ENCODE measurements at regions not wholly inside any gene's neighbourhood (a gene's known extent, or its start where the extent isn't known, plus 50 kb on each side); places are given as distances from the start of the nearest gene placed in this dataset.

DNA sequence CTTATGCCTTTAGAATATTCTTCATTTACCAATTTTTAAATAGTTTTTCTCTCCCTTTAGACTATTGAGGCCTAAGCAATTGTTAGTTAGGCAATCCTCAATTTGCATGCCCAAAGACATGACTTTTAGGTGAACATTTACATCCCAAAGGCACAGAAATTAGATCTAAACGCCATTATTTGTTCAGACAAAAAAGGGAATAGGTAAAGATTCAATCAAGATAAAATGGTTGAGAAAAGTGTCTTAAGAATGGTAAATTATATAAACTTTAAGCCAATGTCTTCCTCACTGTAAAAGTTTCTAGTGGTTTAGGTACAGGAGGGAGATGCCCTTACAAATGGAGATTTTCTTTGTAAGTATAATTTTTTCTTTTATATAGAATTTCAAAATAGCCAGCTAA, 50.2 kb upstream of the MME start:
- no peak for DNase-seq (ENCODE audit: low read depth)

DNA sequence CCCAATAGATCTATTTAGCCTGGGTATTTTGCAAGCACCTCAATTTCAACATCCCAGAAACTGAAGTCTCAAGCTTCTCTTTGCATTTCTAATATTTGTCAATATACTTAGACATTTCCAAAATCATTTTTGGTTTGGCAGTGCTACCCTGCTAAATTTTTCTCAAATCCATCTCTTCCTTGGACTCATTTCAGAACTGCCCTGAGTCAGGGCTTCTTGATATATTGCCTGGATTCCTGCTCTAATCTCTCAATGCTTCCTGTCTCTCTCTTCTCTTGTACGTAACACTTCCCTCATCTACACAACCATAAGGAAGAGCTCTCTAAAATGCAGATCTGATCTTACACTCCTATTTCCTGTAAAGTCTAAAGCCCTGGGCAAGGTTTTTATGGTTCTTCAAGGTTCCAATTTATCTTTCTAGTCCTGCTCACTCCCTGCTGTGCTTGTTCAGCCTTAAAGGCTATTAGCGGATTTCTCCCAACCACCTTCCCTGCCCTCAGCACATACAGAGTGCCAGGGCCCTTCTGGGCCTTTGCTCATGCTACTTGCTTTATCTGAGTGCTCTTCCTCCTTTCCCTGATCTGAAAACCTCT, 53.0 kb upstream of the MME start:
- no peak for DNase-seq (ENCODE audit: low read depth)

DNA sequence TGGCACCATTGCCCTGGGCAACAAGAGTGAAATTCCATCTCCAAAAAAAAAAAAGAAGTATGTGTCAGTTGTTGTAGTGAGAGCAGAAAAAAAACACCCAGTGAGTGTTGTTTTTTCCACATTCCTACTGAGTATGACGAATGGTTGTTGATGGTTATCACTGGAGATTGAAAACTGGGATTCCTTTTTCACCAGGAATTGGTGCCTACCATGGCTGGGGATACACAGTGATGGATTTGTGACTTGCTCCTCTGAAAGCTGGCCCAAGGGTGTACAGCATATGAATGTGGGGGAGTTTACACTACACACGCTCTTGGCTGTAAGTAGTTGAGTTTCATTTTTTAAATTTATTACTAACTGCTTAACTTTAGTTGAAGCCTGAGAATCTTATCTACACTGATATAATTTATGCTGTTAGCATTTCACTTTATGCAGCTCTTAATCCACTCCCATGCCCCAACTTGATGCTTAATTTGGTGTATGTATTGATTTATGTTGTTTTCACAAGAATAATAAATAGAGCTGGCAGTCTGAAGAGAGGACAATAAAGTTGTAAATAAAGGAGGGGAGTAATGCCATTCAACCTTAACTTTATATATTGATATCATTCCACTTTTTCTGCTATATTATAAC, 56.0 kb upstream of the MME start:
- peak; percentile 71 for DNase-seq (ENCODE audit: low read depth)

DNA sequence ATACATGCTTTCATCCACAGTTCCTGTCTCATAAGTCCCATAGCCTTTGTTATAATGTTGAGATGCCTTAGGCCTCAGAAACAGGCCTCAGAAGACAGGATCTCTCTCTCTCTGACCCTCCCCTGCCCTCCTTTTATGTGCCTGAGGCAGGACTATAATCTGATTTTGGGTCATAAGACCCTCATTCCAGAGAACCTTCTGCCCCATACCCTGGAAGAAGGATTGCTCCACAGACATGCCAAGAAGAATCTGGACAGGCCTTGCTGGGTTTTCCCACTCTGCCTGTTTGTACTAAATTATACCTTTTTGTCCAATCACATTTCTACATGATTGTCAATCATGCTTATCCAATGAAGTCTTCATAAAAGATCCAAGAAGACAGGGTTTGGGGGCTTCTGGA, 57.2 kb upstream of the MME start:
- DNase-seq (ENCODE audit: low read depth): no peak

DNA sequence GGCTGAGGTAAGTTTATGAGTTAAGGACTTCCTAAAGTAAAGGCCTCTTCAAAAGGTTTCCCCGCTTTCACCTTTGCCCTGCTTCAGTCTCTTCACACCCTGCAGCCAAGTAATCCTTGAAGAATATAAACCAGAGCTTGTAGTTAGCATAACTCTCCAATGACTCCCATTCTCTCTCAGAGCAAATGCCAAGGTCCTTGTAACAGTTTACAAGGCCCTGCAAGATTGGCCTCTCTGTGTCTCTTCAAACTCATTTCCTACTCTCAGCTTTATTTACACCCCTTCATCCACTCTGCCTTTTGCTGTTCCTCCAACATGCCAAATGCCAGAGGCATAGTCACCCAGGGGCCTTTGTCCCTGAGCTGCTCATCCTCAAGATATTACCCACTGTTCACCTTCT, 60.5 kb upstream of the MME start:
- no peak for DNase-seq (ENCODE audit: low read depth)

DNA sequence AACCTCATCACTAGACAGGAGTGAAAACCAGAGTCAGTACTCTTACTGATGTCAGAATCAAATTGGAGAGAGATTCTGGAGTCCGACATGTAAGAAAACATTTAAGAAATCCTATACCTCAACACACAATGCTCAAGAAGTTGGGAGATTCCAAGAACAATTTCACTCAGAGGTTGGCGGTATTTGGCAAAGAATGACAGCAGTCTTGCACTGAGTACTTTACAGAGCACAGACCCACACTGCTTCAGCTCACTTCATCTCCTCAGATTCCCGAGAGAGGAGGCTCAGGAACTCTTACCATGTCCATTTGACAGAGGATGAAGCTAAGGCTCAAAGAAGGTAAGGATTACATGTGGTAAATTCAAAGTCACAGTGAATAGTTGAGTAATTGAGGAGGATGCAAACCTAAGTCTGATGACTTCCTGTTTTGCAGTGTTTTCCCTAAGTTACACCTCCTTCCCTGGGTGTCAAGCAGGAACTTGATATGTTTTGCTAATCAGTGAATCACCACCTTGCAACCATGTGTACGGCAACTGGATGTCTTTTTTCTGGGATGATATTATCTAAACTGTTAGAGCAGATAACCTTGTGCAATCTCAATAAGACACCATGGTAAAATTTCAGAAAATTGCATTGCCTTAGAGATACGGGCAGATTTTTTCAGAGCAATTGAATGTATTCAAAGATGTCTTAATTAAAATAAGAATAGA, 61.3 kb upstream of the MME start:
- DNase-seq (ENCODE audit: low read depth): no peak

DNA sequence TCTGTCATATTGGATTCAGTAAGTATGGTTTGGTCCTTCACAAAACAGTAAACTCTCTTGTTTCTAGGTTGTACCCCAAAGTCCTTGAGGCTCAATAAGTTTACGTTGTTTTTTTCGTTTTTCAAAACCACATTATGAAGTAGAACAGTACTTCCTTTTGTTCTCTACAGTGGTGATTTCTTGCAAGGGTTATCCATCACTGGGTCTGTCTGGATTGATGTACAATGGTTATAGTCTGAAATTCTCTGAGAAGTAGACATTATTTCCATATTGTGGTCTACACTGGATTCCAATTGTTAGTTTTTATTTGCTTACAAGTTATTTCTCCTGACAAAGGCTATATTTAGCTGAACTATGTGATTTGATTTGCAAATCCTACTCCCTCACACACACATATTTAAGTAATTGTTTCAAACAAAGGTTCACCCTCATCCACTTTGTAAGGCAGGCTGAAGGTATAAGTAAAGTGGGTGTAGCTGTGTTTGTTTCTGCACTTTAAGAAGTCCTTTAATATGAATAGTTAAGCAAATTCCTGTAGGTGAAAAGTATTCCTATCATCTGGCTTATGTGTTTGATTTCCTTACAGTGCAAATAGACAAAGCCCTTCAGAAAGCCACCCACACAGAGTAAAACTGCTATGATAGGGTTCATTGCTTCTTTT, 64.2 kb upstream of the MME start:
- DNase-seq (ENCODE audit: low read depth): no peak

DNA sequence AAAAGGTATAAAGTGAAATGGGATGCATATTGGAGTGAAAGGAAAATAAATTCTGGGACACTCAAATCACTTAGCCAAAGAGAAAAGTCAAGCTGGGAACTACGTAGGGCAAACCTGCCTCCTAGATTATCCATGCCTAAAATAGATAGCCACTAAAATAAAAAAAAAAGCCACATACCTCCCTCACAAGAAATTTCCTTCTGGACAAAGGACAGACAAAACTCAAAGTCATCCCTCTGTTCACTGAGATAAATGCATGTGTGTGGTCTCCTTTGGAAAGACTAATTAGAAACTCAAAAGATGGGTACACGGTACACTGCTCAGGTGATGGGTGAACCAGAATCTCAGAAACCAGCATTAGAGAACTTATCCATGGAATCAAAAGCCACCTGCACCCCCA, 65.2 kb upstream of the MME start:
- no peak for DNase-seq (ENCODE audit: low read depth)

DNA sequence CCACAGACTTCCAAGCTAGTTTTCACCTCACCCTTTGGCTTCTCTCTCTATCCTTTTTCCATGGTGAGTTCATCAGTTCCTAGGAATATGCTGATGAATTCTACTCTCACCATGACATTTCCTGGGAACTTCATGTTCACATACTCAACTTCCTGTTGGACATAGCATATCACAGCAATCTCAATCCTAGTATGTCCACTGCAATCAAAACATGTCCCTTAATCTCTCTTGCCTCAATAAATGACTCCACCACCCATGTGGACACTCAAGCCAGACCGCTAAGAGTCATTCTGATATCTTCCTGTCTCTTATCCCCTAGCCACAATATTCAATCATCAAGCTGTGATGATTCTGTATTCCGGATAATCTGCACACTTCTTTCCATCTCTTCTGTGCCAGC, 66.7 kb upstream of the MME start:
- no peak for DNase-seq (ENCODE audit: low read depth)

DNA sequence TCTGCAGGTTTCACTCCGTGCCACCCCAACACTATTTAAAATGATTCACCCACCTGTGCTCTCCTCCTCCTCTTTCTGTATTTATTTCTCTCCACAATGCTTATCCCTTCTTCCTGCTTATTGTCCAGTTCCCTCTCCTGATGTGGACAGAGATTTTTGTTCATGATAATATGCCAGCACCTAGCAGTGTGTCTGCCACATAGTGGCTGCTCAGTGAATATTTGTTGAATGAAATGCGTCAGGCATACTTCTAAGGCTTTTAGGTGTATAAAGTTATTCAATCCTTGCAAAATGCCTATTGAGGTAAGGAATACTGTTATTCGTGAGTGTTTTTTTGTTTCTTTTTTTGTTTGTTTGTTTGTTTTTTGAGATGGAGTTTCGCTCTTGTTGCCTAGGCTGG, 67.5 kb upstream of the MME start:
- DNase-seq (ENCODE audit: low read depth): no peak

DNA sequence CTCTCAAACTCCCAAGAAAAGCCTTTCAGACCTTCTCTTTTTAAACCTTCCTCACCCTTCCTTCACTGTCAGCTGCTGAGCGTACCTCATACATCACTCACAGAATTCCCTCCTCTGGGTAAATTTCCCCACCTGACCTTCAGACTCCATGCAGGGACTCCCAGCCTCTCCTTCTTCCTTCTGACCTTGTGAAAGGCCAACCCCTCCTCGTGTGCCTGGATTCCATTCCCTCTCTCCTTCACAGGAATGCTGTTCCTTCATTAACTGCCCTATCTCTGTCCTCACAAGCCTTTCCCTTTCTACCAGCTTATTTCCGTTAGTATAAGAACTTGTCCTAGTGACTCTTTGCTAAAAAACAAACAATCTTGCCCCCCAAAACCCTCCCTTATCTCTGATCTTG, 69.7 kb upstream of the MME start:
- no peak for DNase-seq (ENCODE audit: low read depth)

DNA sequence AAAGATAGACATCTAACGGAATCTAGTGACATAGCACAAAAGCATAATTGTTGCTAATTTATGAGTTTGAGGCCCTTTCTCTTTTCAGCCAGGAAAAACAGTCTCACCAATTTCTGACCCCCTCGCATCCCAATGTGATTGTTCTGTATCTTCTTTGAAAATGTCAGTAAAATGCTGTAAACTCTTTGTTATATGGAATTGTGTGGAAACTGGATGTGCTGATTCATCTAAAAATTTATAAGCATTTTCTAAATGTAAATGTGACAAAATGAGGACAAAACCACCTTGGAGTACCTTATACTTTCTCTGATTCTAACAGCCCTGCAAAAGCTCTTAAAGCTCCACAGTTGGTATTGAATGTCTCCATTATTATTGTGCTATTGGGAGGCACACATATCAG, 70.9 kb upstream of the MME start:
- no peak for DNase-seq (ENCODE audit: low read depth)

DNA sequence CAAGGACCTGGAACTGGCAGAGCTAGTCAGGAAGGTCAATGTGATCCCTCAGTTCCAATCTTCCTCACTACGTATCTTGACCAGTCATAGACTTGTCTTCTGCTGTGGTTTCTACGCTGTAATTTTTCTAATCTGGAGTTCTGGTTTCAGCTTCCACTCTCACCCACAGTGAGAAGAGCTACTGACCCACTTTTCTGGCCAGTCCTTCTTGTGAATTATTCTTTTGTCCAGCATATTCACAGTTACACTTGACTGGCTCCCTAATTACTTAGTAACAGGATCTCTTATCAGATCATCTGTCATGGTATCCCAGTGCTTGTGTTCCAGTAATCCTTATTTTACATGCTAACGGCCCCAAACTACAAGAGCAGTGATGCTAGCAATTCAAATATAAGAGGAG, 72.4 kb upstream of the MME start:
- no peak for DNase-seq (ENCODE audit: low read depth)

DNA sequence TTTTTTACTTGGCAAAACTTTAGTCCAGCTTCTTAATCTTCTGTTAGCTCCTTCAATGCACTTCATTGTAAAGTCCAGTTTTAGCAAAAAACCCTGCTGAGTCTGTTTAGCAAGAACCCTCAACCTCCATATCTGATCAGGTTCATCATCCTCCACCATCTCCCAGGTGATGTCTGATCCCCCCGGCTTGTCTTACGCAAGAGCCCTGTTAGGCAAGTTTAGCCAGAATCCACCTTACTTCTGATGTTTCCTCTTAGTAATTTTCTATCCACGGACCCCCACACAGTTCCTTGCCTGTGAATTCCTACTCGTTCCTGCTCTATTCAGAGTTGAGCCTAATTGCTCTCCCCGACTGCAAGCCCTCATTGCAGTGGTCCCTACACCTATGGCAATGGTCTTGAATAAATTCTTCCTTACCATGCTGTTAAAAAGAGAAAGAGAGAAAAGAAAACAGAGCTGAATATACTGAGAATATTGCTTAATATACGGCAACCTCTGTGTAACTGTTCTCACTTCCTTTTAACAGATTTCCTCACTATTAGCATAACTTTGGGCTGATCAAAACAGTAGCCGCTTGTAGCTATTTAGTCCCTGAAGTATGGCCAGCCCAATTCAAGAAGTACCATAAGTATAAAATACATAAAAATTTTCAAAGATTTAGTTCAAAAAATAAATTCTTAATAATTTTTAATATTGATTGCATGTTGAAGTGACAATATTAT, 78.7 kb upstream of the MME start:
- no peak for DNase-seq (ENCODE audit: low read depth)

DNA sequence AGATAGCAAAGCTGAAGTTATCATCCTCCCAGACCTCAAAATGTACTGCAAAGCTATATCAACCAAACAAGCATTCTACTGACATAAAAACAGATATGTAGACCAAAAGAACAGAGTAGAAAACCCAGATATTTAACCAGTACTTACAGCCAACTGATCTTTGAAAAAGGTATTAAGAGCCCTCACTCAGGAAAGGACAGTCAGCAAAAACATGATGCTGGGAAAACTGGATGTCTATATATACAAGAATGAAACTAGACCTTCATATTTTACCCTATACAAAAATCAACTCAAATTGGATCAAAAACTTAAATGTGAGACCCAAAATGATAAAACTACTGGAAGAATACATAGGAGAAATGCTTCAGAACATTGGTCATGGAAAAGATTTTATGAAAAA, 87.5 kb upstream of the MME start:
- no peak for DNase-seq (ENCODE audit: low read depth)

DNA sequence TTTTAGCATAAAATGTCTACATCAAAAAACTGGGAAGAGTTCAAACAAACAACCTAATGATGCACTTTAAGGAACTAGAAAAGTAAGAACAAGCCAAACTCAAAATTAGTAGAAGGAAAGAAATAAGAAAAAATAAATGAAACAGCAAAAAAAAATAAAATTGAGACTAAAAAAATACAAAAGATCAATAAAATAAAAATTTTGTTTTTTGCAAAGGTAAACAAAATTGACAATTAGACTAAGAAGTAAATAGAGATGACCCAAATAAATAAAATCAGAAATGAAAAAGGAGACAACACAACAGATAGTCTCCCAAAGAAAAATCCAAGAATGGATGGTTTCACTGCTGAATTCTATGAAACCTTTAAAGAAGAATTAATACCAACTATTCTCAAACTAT, 89.6 kb upstream of the MME start:
- DNase-seq (ENCODE audit: low read depth): no peak

DNA sequence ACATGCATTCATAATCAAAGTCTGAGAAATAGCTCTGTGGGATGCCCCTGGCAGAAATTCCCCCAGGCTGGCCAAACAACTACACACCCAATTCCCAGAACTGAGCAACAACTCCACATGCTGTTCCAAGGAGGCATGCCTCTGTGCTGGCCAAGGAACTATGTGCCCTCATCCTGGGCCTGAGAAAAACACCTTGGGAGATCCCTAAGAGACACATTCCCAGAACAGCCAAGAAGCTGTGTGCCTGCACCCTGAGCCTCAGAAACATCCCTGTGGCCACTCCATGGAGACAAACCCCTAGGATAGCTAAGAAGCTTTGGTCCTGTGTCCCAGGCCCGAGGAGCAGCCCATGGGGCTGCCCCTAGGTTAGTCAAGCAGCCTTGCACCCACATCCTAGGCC, 92.3 kb upstream of the MME start:
- no peak for DNase-seq (ENCODE audit: low read depth)

DNA sequence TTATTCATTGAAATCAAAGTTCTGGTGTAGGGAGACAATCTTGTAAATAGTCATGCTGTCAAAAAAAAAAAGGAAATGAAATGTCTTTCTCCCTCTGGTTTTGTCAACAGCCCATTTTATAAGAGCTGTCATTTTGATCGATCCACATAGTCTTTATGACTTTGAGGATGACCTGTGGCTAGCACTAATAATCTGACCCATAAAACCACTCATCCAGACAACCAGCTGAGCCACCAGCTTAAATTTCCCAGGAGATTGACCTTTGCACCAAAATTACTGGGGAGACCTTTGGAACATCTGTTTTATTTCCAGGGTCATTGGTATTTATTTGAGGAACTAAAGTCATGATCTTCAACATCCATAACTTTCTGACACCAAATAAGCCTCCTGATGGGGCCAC, 98.5 kb upstream of the MME start:
- DNase-seq (ENCODE audit: low read depth): no peak

DNA sequence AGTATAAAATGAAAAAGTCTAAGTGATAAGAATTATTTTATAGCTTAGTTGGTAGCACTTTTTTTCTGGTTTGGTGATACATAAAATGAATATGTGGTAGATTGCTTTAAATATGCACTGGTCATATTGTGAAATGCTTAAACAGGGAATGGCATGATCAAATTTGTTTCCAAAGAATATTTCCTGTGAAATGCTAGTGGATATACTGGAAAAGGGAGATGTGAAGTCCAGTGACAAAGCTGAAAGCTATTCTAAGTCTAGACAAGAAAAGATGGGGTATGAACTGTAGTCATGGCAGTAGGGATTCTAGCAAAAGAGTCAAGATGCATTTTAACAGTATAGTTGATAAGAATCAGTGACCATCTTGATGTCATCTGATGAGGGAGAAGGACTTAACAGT, 98.9 kb upstream of the MME start:
- no peak for DNase-seq (ENCODE audit: low read depth)

DNA sequence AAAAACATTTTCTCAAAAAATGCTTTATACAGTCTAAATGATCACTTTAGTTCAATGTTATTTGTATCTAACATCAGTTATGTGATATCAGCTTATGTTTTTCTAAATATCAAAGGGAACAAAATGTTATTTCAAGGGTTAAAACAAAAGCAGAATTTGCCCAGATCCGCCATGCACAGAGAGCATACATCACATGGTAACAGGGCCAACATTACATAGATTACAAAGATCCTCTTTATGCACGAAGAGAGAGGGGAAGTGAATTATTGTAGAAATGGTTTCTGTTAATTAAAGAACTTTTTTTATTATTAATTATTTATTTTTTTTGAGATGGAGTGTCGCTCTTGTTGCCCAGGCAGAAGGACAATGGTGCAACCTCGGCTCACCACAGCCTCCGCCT, 100.8 kb upstream of the MME start:
- DNase-seq (ENCODE audit: low read depth): no peak

DNA sequence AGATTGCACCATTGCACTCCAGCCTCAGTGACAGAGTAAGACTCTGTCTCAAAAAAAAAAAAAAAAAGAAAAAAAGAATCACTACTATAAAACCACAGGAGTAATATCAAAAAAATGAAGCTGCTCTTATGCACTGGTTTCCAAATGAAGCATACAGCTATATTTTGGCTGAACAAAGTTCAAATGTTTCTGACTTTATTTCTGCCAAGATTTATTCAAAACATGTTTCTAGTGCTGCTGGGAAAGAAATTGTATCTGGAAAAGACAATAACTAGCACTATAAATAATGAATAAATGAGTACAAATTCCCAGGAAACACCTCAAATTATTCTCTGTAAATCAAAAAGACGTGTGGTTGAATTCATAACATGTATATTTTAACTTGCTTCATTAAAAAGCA, 102.5 kb upstream of the MME start:
- DNase-seq (ENCODE audit: low read depth): no peak

DNA sequence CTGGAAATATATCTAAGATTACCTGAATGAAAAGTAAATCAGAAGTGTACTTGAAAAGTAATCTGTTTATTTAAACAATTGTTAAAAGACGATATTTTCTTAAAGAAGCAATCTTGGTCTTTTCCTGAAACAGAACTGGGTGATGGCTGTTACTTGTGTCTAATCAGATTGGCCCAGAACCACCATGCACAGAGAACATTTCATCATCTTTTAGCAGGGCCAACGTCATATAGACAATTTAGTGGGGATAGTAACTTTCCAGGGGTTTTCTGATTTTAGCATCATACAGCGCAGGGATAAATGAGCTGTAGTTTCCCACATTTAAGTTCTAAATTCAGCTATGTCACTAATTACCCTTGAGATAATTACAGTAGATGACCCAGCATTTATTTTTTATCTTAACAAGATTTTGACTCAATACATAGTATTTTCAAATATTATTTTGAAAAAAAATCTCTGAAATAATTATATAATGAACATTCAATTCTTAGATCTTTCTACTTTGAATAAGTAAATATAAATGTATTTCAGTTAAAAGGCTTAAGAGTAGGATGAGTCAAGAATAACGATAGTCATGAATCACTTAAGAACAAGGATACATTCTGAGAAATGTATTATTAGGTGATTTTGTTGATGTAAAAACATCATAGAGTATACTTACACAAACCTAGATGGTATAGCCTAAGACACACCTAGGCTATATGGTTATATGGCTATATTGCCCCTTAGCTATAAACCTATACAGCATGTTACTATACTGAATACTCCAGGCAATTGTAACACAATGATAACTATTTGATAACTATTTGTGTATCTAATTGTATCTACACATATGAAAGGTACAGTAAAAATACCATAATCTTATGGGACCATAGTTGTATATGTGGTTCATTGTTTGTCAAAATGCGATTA, 103.8 kb upstream of the MME start:
- no peak for DNase-seq (ENCODE audit: low read depth)

Measured in HS-27A (cell line).